ENCODE measurements at regions not wholly inside any gene's neighbourhood (a gene's known extent, or its start where the extent isn't known, plus 50 kb on each side); places are given as distances from the start of the nearest gene placed in this dataset.

- H3K9me3 Mint-ChIP-seq, result peaks cover 0 to 1% of the 10 kb centered on the region in 2 donors
- H3K27me3 Mint-ChIP-seq, result no peaks in the 10 kb centered on the region
- no peaks in the 10 kb centered on the region for H3K36me3 Mint-ChIP-seq
- DNase-seq, result no peak
- no peak for ATAC-seq (replicated peaks)
- no peak overlapping the region for H3K4me3 Mint-ChIP-seq
- H3K27ac Mint-ChIP-seq, result no peak overlapping the region
- no peaks in the 10 kb centered on the region for H3K4me1 Mint-ChIP-seq
Observed at GRCh38 chr16:63602206-63602927, 1519.5 kb downstream of the CDH11 start.

- H3K4me1 Mint-ChIP-seq, result no peaks in the 10 kb centered on the region
- no peaks in the 10 kb centered on the region for H3K27me3 Mint-ChIP-seq
- H3K27ac Mint-ChIP-seq, result no peak overlapping the region
- H3K9me3 Mint-ChIP-seq, result no peaks in the 10 kb centered on the region
- ATAC-seq (replicated peaks) (no peak), DNase-seq (no peak)
- no peaks in the 10 kb centered on the region for H3K36me3 Mint-ChIP-seq
- H3K4me3 Mint-ChIP-seq, result no peak overlapping the region
Observed at GRCh38 chr16:63596716-63597115, 1525.1 kb downstream of the CDH11 start.

- ATAC-seq (replicated peaks) (no peak), DNase-seq (no peak)
- H3K36me3 Mint-ChIP-seq, result no peaks in the 10 kb centered on the region
- H3K4me1 Mint-ChIP-seq, result no peaks in the 10 kb centered on the region
- no peak overlapping the region for H3K27ac Mint-ChIP-seq
- no peak overlapping the region for H3K4me3 Mint-ChIP-seq
- no peaks in the 10 kb centered on the region for H3K27me3 Mint-ChIP-seq
- peaks cover 1 to 3% of the 10 kb centered on the region in 2 donors for H3K9me3 Mint-ChIP-seq
Observed at GRCh38 chr16:63592852-63593251, 1529.0 kb downstream of the CDH11 start.

- H3K27ac Mint-ChIP-seq, result no peak overlapping the region
Observed at GRCh38 chr16:63581570-63581969, 1540.3 kb downstream of the CDH11 start.

GRCh38 chr16:63578791-63579190 lies 1542.6 kb upstream of the CDH8 start:
- ATAC-seq (replicated peaks), result no peak
- no peak overlapping the region for H3K27ac Mint-ChIP-seq
- H3K4me1 Mint-ChIP-seq, result no peaks in the 10 kb centered on the region
- no peaks in the 10 kb centered on the region for H3K36me3 Mint-ChIP-seq
- no peak overlapping the region for H3K4me3 Mint-ChIP-seq
- H3K9me3 Mint-ChIP-seq, result peaks cover 2 to 4% of the 10 kb centered on the region in 2 donors
- DNase-seq, result no peak
- no peaks in the 10 kb centered on the region for H3K27me3 Mint-ChIP-seq

More at GRCh38 chr16:63581570-63581969, 1540.3 kb downstream of the CDH11 start:
- Mint-ChIP-seq H3K4me1 (no peaks in the 10 kb centered on the region), H3K9me3 (peaks cover 0 to 4% of the 10 kb centered on the region in 2 donors), H3K4me3 (no peak overlapping the region), H3K27me3 (no peaks in the 10 kb centered on the region), H3K36me3 (no peaks in the 10 kb centered on the region)
- ATAC-seq (replicated peaks) (no peak), DNase-seq (no peak)

- ATAC-seq (replicated peaks) (no peak), DNase-seq (no peak)
- Mint-ChIP-seq H3K9me3 (peaks cover 0 to 3% of the 10 kb centered on the region in 2 donors), H3K36me3 (no peaks in the 10 kb centered on the region), H3K4me1 (no peaks in the 10 kb centered on the region), H3K27ac (no peak overlapping the region), H3K27me3 (no peaks in the 10 kb centered on the region), H3K4me3 (no peak overlapping the region)
Observed at GRCh38 chr16:63577891-63578290, 1541.7 kb upstream of the CDH8 start.

GRCh38 chr16:63575041-63575440 lies 1538.8 kb upstream of the CDH8 start:
- Mint-ChIP-seq H3K4me3 (no peak overlapping the region), H3K4me1 (no peaks in the 10 kb centered on the region), H3K27me3 (no peaks in the 10 kb centered on the region), H3K27ac (no peak overlapping the region), H3K36me3 (no peaks in the 10 kb centered on the region), H3K9me3 (peaks cover 0 to 3% of the 10 kb centered on the region in 2 donors)
- DNase-seq (no peak), ATAC-seq (replicated peaks) (no peak)

GRCh38 chr16:63568164-63568563 lies 1531.9 kb upstream of the CDH8 start:
- Mint-ChIP-seq H3K27me3 (no peaks in the 10 kb centered on the region), H3K4me1 (no peaks in the 10 kb centered on the region), H3K4me3 (no peak overlapping the region), H3K9me3 (peaks cover 0 to 4% of the 10 kb centered on the region in 2 donors), H3K27ac (no peak overlapping the region), H3K36me3 (no peaks in the 10 kb centered on the region)
- ATAC-seq (replicated peaks) (no peak), DNase-seq (no peak)

- Mint-ChIP-seq H3K27me3 (no peaks in the 10 kb centered on the region), H3K9me3 (peaks cover 7 to 11% of the 10 kb centered on the region in 2 donors), H3K4me3 (no peak overlapping the region), H3K36me3 (no peaks in the 10 kb centered on the region), H3K4me1 (no peaks in the 10 kb centered on the region), H3K27ac (no peak overlapping the region)
- DNase-seq (no peak), ATAC-seq (replicated peaks) (no peak)
Observed at GRCh38 chr16:63563819-63564505, 1527.7 kb upstream of the CDH8 start.

GRCh38 chr16:63553980-63554379 lies 1517.7 kb upstream of the CDH8 start:
- H3K4me1 Mint-ChIP-seq, result no peaks in the 10 kb centered on the region

GRCh38 chr16:63539276-63539675 lies 1503.0 kb upstream of the CDH8 start:
- no peaks in the 10 kb centered on the region for H3K4me1 Mint-ChIP-seq
- H3K9me3 Mint-ChIP-seq, result no peaks in the 10 kb centered on the region
- ATAC-seq (replicated peaks), result no peak
- no peak overlapping the region for H3K27ac Mint-ChIP-seq
- no peak overlapping the region for H3K4me3 Mint-ChIP-seq
- no peak for DNase-seq
- no peaks in the 10 kb centered on the region for H3K27me3 Mint-ChIP-seq
- no peaks in the 10 kb centered on the region for H3K36me3 Mint-ChIP-seq

More at GRCh38 chr16:63553980-63554379, 1517.7 kb upstream of the CDH8 start:
- ATAC-seq (replicated peaks) (no peak), DNase-seq (no peak)
- no peaks in the 10 kb centered on the region for H3K36me3 Mint-ChIP-seq
- no peak overlapping the region for H3K4me3 Mint-ChIP-seq
- peaks cover 0 to 6% of the 10 kb centered on the region in 2 donors for H3K9me3 Mint-ChIP-seq
- H3K27ac Mint-ChIP-seq, result no peak overlapping the region
- no peaks in the 10 kb centered on the region for H3K27me3 Mint-ChIP-seq

- ATAC-seq (replicated peaks) (no peak), DNase-seq (no peak)
- Mint-ChIP-seq H3K4me1 (no peaks in the 10 kb centered on the region), H3K9me3 (peaks cover 4 to 11% of the 10 kb centered on the region in 2 donors), H3K36me3 (no peaks in the 10 kb centered on the region), H3K27ac (no peak overlapping the region), H3K4me3 (no peak overlapping the region), H3K27me3 (no peaks in the 10 kb centered on the region)
Observed at GRCh38 chr16:63530974-63531373, 1494.7 kb upstream of the CDH8 start.

GRCh38 chr16:63530208-63530607 lies 1494.0 kb upstream of the CDH8 start:
- Mint-ChIP-seq H3K27ac (no peak overlapping the region), H3K4me1 (no peaks in the 10 kb centered on the region), H3K4me3 (no peak overlapping the region), H3K9me3 (peaks cover 4 to 11% of the 10 kb centered on the region in 2 donors), H3K36me3 (no peaks in the 10 kb centered on the region), H3K27me3 (no peaks in the 10 kb centered on the region)
- no peak for DNase-seq
- ATAC-seq (replicated peaks), result no peak

GRCh38 chr16:63527404-63527803 lies 1491.2 kb upstream of the CDH8 start:
- ATAC-seq (replicated peaks), result no peak
- H3K27ac Mint-ChIP-seq, result no peak overlapping the region
- H3K36me3 Mint-ChIP-seq, result no peaks in the 10 kb centered on the region
- no peak for DNase-seq
- H3K27me3 Mint-ChIP-seq, result no peaks in the 10 kb centered on the region
- peaks cover 4 to 10% of the 10 kb centered on the region in 2 donors for H3K9me3 Mint-ChIP-seq
- no peak overlapping the region for H3K4me3 Mint-ChIP-seq
- H3K4me1 Mint-ChIP-seq, result no peaks in the 10 kb centered on the region

GRCh38 chr16:63516394-63516793 lies 1480.2 kb upstream of the CDH8 start:
- Mint-ChIP-seq H3K4me1 (no peaks in the 10 kb centered on the region), H3K9me3 (peaks cover 0 to 2% of the 10 kb centered on the region in 2 donors), H3K36me3 (no peaks in the 10 kb centered on the region), H3K27me3 (no peaks in the 10 kb centered on the region), H3K27ac (no peak overlapping the region), H3K4me3 (no peak overlapping the region)
- ATAC-seq (replicated peaks), result no peak
- no peak for DNase-seq
